Heart left ventricle (tissue), 16 donors: ENCODE measurements at regions not wholly inside any gene's neighbourhood (a gene's known extent, or its start where the extent isn't known, plus 50 kb on each side); places are given as distances from the start of the nearest gene placed in this dataset.

ENCODE experiments used
- ATAC-seq, 4 donors: fragments of 200-7000 bp; cut with Tn5 transposase; one replicate each; pipeline ENCODE4 v1.9.1; 2020 to 2022; ENCODE audit warnings: moderate library complexity in 4 of 4, mild to moderate bottlenecking in 3 of 4, moderate number of reproducible peaks in 1 of 4
- DNase-seq, 5 donors: peaks; one replicate each; pipeline ENCODE4 v3.0.0-alpha.2; 2020
- H3K27ac ChIP-seq, 12 donors: fragments of 200-600 bp; sonication (generic) in 4 of 12; one replicate each; pipeline versions ENCODE4 v1.5.0 to v1.8.0; 2016 to 2022; ENCODE audit warnings: mild to moderate bottlenecking in 2 of 12
- H3K27me3 ChIP-seq, 9 donors: fragments of 200-600 bp; sonication (generic) in 2 of 9; one replicate each; pipeline versions ENCODE4 v1.5.1 to v1.8.0; 2016 to 2022; ENCODE audit warnings: mild to moderate bottlenecking in 3 of 9
- H3K36me3 ChIP-seq, 9 donors: fragments of 200-600 bp; sonication (generic) in 2 of 9; one replicate each; pipeline versions ENCODE4 v1.5.0 to v1.8.0; 2018 to 2022; ENCODE audit warnings: mild to moderate bottlenecking in 2 of 9
- H3K4me1 ChIP-seq, 12 donors: fragments of 200-600 bp; sonication (generic) in 4 of 12; one replicate each; pipeline versions ENCODE4 v1.5.0 to v1.8.0; 2016 to 2022; ENCODE audit warnings: mild to moderate bottlenecking in 3 of 12
- H3K4me3 ChIP-seq, 12 donors: fragments of 200-600 bp; sonication (generic) in 4 of 12; one replicate each; pipeline versions ENCODE4 v1.5.0 to v1.8.0; 2017 to 2022; ENCODE audit warnings: mild to moderate bottlenecking in 9 of 12, moderate library complexity in 4 of 12
- H3K9me3 ChIP-seq, 12 donors: fragments of 200-600 bp; sonication (generic) in 4 of 12; one replicate each; pipeline versions ENCODE4 v1.5.0 to v1.8.0; 2016 to 2022; ENCODE audit warnings: mild to moderate bottlenecking in 1 of 12
- CTCF ChIP-seq, 12 donors: fragments of 200-600 bp; sonication (generic) in 4 of 12; IDR thresholded peaks; one replicate each; pipeline versions ENCODE4 v1.5.0 to v1.8.0; 2018 to 2022; ENCODE audit warnings: antibody characterized with exemption in 12 of 12, mild to moderate bottlenecking in 5 of 12
- POLR2A ChIP-seq, 2 donors: fragments of 450-650 bp; IDR thresholded peaks; one replicate each; pipeline ENCODE4 v1.6.1; 2017; ENCODE audit warnings: antibody characterized with exemption in 2 of 2, mild to moderate bottlenecking in 2 of 2, moderate library complexity in 2 of 2
- WGBS, 4 donors: extraction: QIAGEN DNeasy Blood & Tissue Kit in 2 of 4; methylation state at CpG; one replicate each; pipeline versions ENCODE4 v1.1.5 to v1.1.7; 2013 to 2018; 5-methylcytosine and 5-hydroxymethylcytosine counted together
- intact Hi-C, 10 donors: fragments of 100-400 bp; cut with DNase I; formaldehyde crosslinking; loops; one replicate each; pipeline versions ENCODE4 v1.11.1 to v1.14.2; 2022
- donor health status: ischemic (EF 13 %, LVEDD 7.1; RV severe dilation, severe dysfunction).
- donor health status: healthy with polysubstance abuse.
- donor health status: DM: no; HTN: yes; CAD: no.
- donor health status: DM: no; HTN: no; CAD: no.
- donor health status: ischemic (EF 25% LVEDD 6.9; RV normal size, moderate dysfunction).
- donor health status: ischemic (EF 25% LVEDD 5.7; RV mildly dilated, moderate dysfunction).
- donor health status: healthy.
- donor health status: DM: yes; HTN: yes; CAD: no.
- donor health status: ischemic (EF 35%, LVEDD 5.7; RV mildly dilated, moderate dysfunction).
- donor health status: nonischemic (EF 11% LVEDD 7.7; RV severe dilation, severe dysfunction).
- donor health status: DM: yes; HTN: yes; CAD: no.
- donor health status: PGD.
- donor health status: ischemic (EF 29% LVEDD 5.4; RV normal size, mild dysfunction).
- donor health status: nonischemic (EF 23%, LVEDD 6.1; RV moderate dilation, normal function).

GRCh38 chr1:199033661-199034060, 394.8 kb downstream of the PTPRC start:
- Histone ChIP-seq H3K4me1 (peaks cover 0 to 6% (median 0%) of the 10 kb centered on the region in 12 donors), H3K27ac (no peak overlapping the region), H3K27me3 (no peaks in the 10 kb centered on the region), H3K36me3 (no peaks in the 10 kb centered on the region), H3K4me3 (no peak overlapping the region), H3K9me3 (no peaks in the 10 kb centered on the region)
- DNase-seq: no peak
- no peak for ATAC-seq
- intact Hi-C loops: no loop called here
- TF ChIP-seq POLR2A (IDR thresholded peaks at IDR 0.05): no peak
- no peak for TF ChIP-seq CTCF (IDR thresholded peaks at IDR 0.05)

- Histone ChIP-seq H3K36me3 (no peaks in the 10 kb centered on the region), H3K27me3 (no peaks in the 10 kb centered on the region), H3K9me3 (no peaks in the 10 kb centered on the region), H3K4me1 (peaks cover 0 to 22% (median 0%) of the 10 kb centered on the region in 12 donors), H3K27ac (no peak overlapping the region), H3K4me3 (no peak overlapping the region)
- intact Hi-C loops: no loop called here
- TF ChIP-seq CTCF (IDR thresholded peaks at IDR 0.05) (no peak), POLR2A (IDR thresholded peaks at IDR 0.05) (no peak)
- ATAC-seq: no peak
- DNase-seq: no peak
- WGBS, 4 donors: 75 to 80% (median 79%) methylated on average over 3 of the region's 3 CpGs
Observed at GRCh38 chr1:199038156-199038555, 399.3 kb downstream of the PTPRC start.

- no peak overlapping the region for H3K4me3 ChIP-seq
- DNase-seq (no peak), ATAC-seq (no peak)
- H3K27me3 ChIP-seq: no peaks in the 10 kb centered on the region
- peaks cover 0 to 22% (median 0%) of the 10 kb centered on the region in 12 donors for H3K4me1 ChIP-seq
- no peak overlapping the region for H3K27ac ChIP-seq
- H3K9me3 ChIP-seq: no peaks in the 10 kb centered on the region
- TF ChIP-seq CTCF (IDR thresholded peaks at IDR 0.05): no peak
- TF ChIP-seq POLR2A (IDR thresholded peaks at IDR 0.05): no peak
- 90 to 97% (median 93%) methylated on average over 1 of the region's 1 CpG for WGBS, 4 donors
- intact Hi-C loops: no loop called here
- H3K36me3 ChIP-seq: no peaks in the 10 kb centered on the region
Observed at GRCh38 chr1:199040076-199040905, 401.5 kb downstream of the PTPRC start.

- intact Hi-C loops: no loop called here
- Histone ChIP-seq H3K36me3 (no peaks in the 10 kb centered on the region), H3K9me3 (no peaks in the 10 kb centered on the region), H3K4me3 (no peak overlapping the region), H3K27ac (no peak overlapping the region), H3K27me3 (no peaks in the 10 kb centered on the region), H3K4me1 (peaks cover 0 to 22% (median 0%) of the 10 kb centered on the region in 12 donors)
- no peak for DNase-seq
- 16 to 23% (median 18%) methylated on average over 4 of the region's 4 CpGs for WGBS, 4 donors
- no peak for TF ChIP-seq POLR2A (IDR thresholded peaks at IDR 0.05)
- TF ChIP-seq CTCF (IDR thresholded peaks at IDR 0.05): no peak
- no peak for ATAC-seq
Observed at GRCh38 chr1:199041173-199041914, 402.5 kb downstream of the PTPRC start.
